Transverse colon (tissue), 3 donors: ENCODE measurements at regions not wholly inside any gene's neighbourhood (a gene's known extent, or its start where the extent isn't known, plus 50 kb on each side); places are given as distances from the start of the nearest gene placed in this dataset.

Source experiments
- CTCF ChIP-seq, 5 experiments: fragments of 200-600 bp in 3 of 5; fragments of 450-650 bp in 2 of 5; sonication (generic) in 3 of 5; IDR thresholded peaks; 1 replicate in 2 of 5; 2 replicates in 3 of 5; pipeline ENCODE4 v1.5.1; 2016 to 2017; ENCODE audit warnings: antibody characterized with exemption in 5 of 5, inconsistent platforms in 3 of 5, mild to moderate bottlenecking in 2 of 5, moderate library complexity in 1 of 5
- EP300 ChIP-seq: sonication (generic); formaldehyde crosslinking; IDR thresholded peaks from one replicate; pipeline ENCODE4 v1.6.1; 2017; ENCODE audit warnings: antibody characterized with exemption, low read depth
- POLR2A ChIP-seq: fragments of 450-650 bp; IDR thresholded peaks from one replicate; pipeline ENCODE4 v1.6.1; 2016; ENCODE audit warnings: antibody characterized with exemption, mild to moderate bottlenecking, moderate library complexity

GRCh38 chr5:126680191-126680817, 79.6 kb downstream of the PHAX start:
- no peak for TF ChIP-seq CTCF (IDR thresholded peaks at IDR 0.05)
- no peak for TF ChIP-seq EP300
- TF ChIP-seq POLR2A = no peak
